Right lobe of liver (tissue), 6 donors: ENCODE measurements at regions not wholly inside any gene's neighbourhood (a gene's known extent, or its start where the extent isn't known, plus 50 kb on each side); places are given as distances from the start of the nearest gene placed in this dataset.

ENCODE experiments used
- ATAC-seq, 4 donors: fragments of 200-7000 bp; cut with Tn5 transposase; one replicate each; pipeline ENCODE4 v1.9.1; 2020; ENCODE audit warnings: mild to moderate bottlenecking in 4 of 4, moderate library complexity in 4 of 4
- DNase-seq, 3 donors: peaks; one replicate each; pipeline ENCODE4 v3.0.0-alpha.2; 2020
- H3K27ac ChIP-seq, 3 donors: fragments of 200-600 bp; one replicate each; pipeline ENCODE4 v1.8.0; 2022
- H3K27me3 ChIP-seq, 2 donors: fragments of 200-600 bp; one replicate each; pipeline ENCODE4 v1.8.0; 2022
- H3K36me3 ChIP-seq, 4 donors: fragments of 200-600 bp; sonication (generic) in 1 of 4; one replicate each; pipeline versions ENCODE4 v1.5.1 to v1.8.0; 2017 to 2022; ENCODE audit warnings: control low read depth in 1 of 4
- H3K4me1 ChIP-seq, 4 donors: fragments of 200-600 bp; sonication (generic) in 1 of 4; one replicate each; pipeline versions ENCODE4 v1.5.1 to v1.8.0; 2017 to 2022; ENCODE audit warnings: control low read depth in 1 of 4
- H3K4me3 ChIP-seq, 3 donors: fragments of 200-600 bp; one replicate each; pipeline ENCODE4 v1.8.0; 2022
- H3K9me3 ChIP-seq, 4 donors: fragments of 200-600 bp; sonication (generic) in 1 of 4; one replicate each; pipeline versions ENCODE4 v1.5.1 to v1.8.0; 2017 to 2022; ENCODE audit warnings: control low read depth in 1 of 4
- POLR2A ChIP-seq: fragments of 450-650 bp; IDR thresholded peaks from one replicate; pipeline ENCODE4 v1.6.1; 2017; ENCODE audit warnings: antibody characterized with exemption, mild to moderate bottlenecking
- WGBS: methylation state at CpG from one replicate; pipeline ENCODE4 v1.1.6; 2018; ENCODE audit warnings: low coverage, low lambda C conversion rate; ENCODE audit not compliant: insufficient coverage; ENCODE audit errors: missing lambda C conversion rate; 5-methylcytosine and 5-hydroxymethylcytosine counted together
- intact Hi-C, 2 donors: fragments of 100-400 bp; cut with DNase I; formaldehyde crosslinking; loops; one replicate each; pipeline versions ENCODE4 v1.11.2 to v1.14.1; 2022
- TF ChIP-seq, protein P1 (sequence below), 4 donors: fragments of 200-600 bp in 3 of 4; fragments of 450-650 bp in 1 of 4; IDR thresholded peaks; one replicate each; pipeline versions ENCODE4 v1.5.1 to v1.8.0; 2016 to 2022; ENCODE audit warnings: antibody characterized with exemption in 4 of 4, mild to moderate bottlenecking in 2 of 4
- donor health status: DM: no; HTN: yes; CAD: no.
- donor health status: DM: no; HTN: no; CAD: no.
- donor health status: DM: no; HTN: no; CAD: no.
- donor health status: DM: no; HTN: yes; CAD: no.
- donor health status: DM: no; HTN: yes; CAD: no.

DNA sequence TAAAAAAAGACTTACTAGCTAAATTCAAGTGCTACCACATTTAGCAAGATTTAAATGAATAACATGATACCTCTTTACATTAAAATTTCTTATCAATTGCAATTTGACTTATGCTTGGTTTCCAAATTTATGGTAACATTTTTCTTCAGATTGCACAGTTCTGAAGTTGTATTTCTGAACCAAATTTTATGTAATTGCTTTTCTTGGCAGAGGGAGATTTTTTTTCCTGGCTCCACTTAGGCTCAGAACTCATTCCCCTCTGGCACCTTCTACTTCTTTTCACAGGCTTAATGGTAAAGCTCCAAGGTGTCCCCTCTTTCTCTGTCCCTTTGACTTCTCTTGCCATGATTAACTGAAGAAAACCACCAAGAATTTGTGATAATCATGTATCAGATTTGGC is 99.8 kb upstream of the TMTC1 start:
- Histone ChIP-seq H3K4me3 (no peak overlapping the region), H3K4me1 (no peaks in the 10 kb centered on the region), H3K36me3 (no peaks in the 10 kb centered on the region), H3K27me3 (no peaks in the 10 kb centered on the region), H3K27ac (no peak overlapping the region), H3K9me3 (no peaks in the 10 kb centered on the region)
- intact Hi-C loops, result no loop called here
- DNase-seq, result no peak
- TF ChIP-seq POLR2A, result no peak
- TF ChIP-seq, protein P1, sequence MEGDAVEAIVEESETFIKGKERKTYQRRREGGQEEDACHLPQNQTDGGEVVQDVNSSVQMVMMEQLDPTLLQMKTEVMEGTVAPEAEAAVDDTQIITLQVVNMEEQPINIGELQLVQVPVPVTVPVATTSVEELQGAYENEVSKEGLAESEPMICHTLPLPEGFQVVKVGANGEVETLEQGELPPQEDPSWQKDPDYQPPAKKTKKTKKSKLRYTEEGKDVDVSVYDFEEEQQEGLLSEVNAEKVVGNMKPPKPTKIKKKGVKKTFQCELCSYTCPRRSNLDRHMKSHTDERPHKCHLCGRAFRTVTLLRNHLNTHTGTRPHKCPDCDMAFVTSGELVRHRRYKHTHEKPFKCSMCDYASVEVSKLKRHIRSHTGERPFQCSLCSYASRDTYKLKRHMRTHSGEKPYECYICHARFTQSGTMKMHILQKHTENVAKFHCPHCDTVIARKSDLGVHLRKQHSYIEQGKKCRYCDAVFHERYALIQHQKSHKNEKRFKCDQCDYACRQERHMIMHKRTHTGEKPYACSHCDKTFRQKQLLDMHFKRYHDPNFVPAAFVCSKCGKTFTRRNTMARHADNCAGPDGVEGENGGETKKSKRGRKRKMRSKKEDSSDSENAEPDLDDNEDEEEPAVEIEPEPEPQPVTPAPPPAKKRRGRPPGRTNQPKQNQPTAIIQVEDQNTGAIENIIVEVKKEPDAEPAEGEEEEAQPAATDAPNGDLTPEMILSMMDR (IDR thresholded peaks at IDR 0.05), result no peak
- no peak for ATAC-seq

DNA sequence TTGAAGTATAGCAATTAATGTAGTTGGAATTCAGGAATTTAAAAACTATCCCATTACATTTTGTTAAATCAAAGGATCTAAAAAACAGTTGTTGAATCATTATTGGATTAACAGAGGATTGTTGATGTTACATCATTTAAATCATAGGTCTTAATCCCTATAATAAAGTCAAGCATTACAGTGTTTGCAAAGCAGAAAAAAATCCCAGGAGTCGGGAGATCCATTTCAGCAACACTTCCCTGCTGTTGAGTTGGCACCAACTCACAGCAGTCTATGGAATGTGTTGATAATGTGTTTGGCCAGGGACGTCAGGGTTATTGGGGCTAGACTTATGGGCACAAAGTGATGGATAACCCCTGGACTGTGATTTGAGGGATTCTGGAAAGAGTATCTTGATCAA is 99.1 kb upstream of the TMTC1 start:
- no peaks in the 10 kb centered on the region for H3K9me3 ChIP-seq
- intact Hi-C loops, result no loop called here

DNA sequence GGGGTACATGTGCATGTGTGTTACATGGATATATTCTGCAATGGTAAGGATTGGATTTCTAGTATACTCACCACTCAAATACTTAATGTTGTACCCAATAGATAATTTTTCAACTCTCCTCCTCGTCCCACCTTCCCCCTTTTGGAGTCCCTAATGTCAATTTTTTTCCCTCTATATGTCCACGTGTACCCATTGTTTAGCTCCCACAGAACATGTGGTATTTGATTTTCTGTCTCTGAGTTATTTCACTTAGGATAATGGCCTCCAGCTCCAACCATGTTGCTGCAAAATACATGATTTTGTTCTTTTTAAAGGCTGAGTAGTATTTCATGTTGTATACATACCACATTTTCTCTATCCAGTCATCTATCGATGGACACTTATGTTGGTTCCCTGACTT is 97.2 kb upstream of the TMTC1 start:
- Histone ChIP-seq H3K27me3 (no peaks in the 10 kb centered on the region), H3K9me3 (no peaks in the 10 kb centered on the region), H3K36me3 (no peaks in the 10 kb centered on the region), H3K27ac (no peak overlapping the region), H3K4me3 (no peak overlapping the region), H3K4me1 (no peaks in the 10 kb centered on the region)
- no peak for DNase-seq
- intact Hi-C loops, result no loop called here
- 55% methylated on average over 3 of the region's 3 CpGs for WGBS
- no peak for ATAC-seq
- TF ChIP-seq POLR2A, result no peak
- TF ChIP-seq, protein P1 (IDR thresholded peaks at IDR 0.05), result no peak

More for the DNA sequence above, 99.1 kb upstream of the TMTC1 start:
- ATAC-seq (no peak), DNase-seq (no peak)
- Histone ChIP-seq H3K27ac (no peak overlapping the region), H3K4me3 (no peak overlapping the region), H3K4me1 (no peaks in the 10 kb centered on the region), H3K36me3 (no peaks in the 10 kb centered on the region), H3K27me3 (no peaks in the 10 kb centered on the region)
- TF ChIP-seq POLR2A, result no peak
- TF ChIP-seq, protein P1 (IDR thresholded peaks at IDR 0.05), result no peak
- WGBS, result 38% methylated on average over 2 of the region's 2 CpGs

DNA sequence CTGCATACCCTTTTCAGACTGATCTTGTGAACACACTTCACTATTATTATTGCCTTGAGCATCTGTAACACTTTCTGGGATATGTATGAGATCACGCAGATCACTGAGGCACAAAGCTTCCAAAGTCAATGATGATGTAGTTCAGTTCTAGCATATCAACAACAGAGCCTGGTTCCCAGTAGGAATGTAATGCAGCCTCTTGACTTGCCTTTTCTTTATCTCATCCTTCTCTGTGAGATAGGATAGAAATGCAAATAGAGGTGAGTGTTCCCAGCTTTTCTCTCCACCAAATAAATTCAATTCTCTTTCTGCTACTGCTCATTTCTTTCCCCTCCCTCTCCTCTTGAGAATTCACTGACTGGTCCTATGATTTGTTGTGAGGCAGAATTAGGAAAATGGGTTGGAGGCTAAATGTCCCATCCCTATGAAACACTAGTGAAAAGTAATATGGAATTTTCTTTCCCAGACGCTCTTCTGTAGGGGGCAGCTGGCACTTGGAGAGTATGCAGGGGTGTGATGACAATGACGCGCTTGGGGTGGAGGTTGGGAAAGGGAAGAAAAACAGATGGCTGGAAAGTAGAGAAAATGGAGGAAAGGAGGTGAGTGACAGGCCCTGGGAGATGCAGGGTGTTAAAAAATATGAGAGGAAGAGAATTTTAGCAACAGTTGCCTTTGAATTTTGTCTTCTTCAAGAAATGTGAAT is 96.0 kb upstream of the TMTC1 start:
- H3K36me3 ChIP-seq, result no peaks in the 10 kb centered on the region
- no peak overlapping the region for H3K4me3 ChIP-seq
- WGBS, result 71% methylated on average over 4 of the region's 4 CpGs
- H3K4me1 ChIP-seq, result no peaks in the 10 kb centered on the region
- ATAC-seq (no peak), DNase-seq (no peak)
- intact Hi-C loops, result no loop called here
- TF ChIP-seq, protein P1 (IDR thresholded peaks at IDR 0.05), result no peak
- no peak for TF ChIP-seq POLR2A
- H3K9me3 ChIP-seq, result no peaks in the 10 kb centered on the region
- H3K27me3 ChIP-seq, result no peaks in the 10 kb centered on the region
- no peak overlapping the region for H3K27ac ChIP-seq

DNA sequence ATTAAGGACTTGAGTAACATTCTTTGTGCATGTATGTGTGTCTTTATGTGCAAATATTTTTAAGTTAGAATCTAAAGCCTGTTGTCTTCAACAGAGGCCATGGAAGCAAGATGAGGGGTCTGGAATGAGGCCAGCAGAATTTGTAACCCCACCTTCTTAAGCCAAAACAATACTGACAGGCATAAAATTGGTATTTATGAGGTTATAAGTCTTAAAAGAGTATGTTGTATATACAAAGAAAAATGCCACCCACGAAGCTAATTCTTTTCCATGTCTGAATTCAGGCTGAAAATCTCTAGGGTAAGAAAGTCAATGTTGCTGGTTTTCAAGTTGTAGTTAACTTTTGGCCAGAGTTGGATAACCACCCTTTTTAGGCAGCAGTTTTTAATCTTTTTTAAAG is 86.2 kb upstream of the TMTC1 start:
- no peaks in the 10 kb centered on the region for H3K36me3 ChIP-seq
- no peak overlapping the region for H3K27ac ChIP-seq
- TF ChIP-seq POLR2A, result no peak
- TF ChIP-seq, protein P1 (IDR thresholded peaks at IDR 0.05), result no peak
- H3K4me1 ChIP-seq, result no peaks in the 10 kb centered on the region
- ATAC-seq (no peak), DNase-seq (no peak)
- H3K9me3 ChIP-seq, result no peaks in the 10 kb centered on the region
- intact Hi-C loops, result no loop called here
- H3K27me3 ChIP-seq, result no peaks in the 10 kb centered on the region
- H3K4me3 ChIP-seq, result no peak overlapping the region
- 50% methylated on average over 1 of the region's 1 CpG for WGBS
